ENCODE measurements at regions not wholly inside any gene's neighbourhood (a gene's known extent, or its start where the extent isn't known, plus 50 kb on each side); places are given as distances from the start of the nearest gene placed in this dataset.
"Not testable (repeated sequence)": the region's sequence is repeated elsewhere in the genome, so short reads cannot be mapped to it uniquely, and the experiment has no call there.

DNA sequence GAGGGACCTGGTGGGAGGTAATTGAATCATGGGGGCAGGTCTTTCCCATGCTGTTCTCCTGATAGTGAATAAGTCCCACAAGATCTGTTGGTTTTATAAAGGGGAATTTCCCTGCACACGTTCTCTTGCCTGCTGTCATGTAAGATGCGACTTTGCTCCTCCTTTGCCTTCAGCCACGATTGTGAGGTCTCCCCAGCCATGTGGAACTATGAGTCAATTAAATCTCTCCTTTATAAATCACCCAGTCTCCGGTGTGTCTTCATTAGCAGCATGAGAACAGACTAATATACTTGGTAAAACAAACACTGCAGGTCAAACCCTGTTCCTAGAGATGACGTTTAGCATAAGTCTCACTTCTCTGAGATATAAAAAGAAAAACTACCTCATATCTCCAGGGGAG is 148.3 kb downstream of the MATN1 start:
- no peaks in the 10 kb centered on the region for H3K9me3 Mint-ChIP-seq
- no peak for DNase-seq (ENCODE audit: low spot score in 2 of 2)
- no peak overlapping the region for H3K27ac Mint-ChIP-seq
- no peak for ATAC-seq
- H3K36me3 Mint-ChIP-seq, result no peaks in the 10 kb centered on the region
- no peaks in the 10 kb centered on the region for H3K4me1 Mint-ChIP-seq
- no peak overlapping the region for H3K4me3 Mint-ChIP-seq

- Mint-ChIP-seq H3K4me1 (no peaks in the 10 kb centered on the region), H3K27ac (no peak overlapping the region), H3K9me3 (no peaks in the 10 kb centered on the region), H3K4me3 (no peak overlapping the region), H3K36me3 (no peaks in the 10 kb centered on the region)
- no peak for DNase-seq (ENCODE audit: low spot score in 2 of 2)
- no peak for ATAC-seq
These were observed 151.2 kb downstream of the MATN1 start for GRCh38 chr1:30572192-30572591.

DNA sequence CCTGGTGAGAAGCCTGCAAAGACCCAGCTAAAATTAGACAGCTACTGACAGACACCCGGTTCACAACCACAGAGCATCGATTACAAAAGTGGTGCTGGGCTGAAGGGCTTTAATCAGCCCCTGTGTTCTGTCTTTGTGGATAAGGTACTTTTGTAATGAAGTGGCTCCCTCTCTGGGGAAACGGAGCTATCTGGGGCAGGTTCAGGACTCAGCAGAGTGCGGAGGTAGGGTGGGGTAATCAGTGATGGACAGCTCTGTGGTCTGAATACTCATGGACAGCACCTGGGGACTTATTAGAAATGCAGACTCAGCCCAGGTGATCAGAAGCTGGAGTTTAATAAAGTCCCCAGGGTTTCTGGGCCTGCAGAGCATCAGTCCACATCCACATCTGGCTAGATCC is 152.0 kb downstream of the MATN1 start:
- Mint-ChIP-seq H3K9me3 (no peaks in the 10 kb centered on the region), H3K4me1 (no peaks in the 10 kb centered on the region), H3K4me3 (no peak overlapping the region), H3K36me3 (no peaks in the 10 kb centered on the region), H3K27ac (no peak overlapping the region)
- ATAC-seq (no peak), DNase-seq (ENCODE audit: low spot score in 2 of 2) (no peak)

DNA sequence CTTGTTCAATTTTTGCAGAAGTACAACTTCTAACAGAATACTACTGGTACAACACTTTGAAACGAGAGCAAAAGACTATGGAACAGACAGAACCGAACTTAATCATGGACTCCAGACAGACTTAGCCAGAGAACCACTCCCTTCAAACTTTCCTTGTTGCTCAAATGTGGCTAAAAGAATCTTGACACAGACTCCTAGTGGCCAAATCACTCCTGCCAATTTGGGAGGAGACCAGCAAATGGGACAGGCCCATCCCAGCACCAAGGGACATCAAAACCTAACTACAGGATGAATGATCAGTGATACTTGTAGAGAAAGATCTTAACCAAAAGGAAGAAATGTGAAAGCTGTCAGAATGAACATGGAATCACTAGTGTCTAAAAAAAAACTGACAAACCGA is 154.0 kb downstream of the MATN1 start:
- Mint-ChIP-seq H3K9me3 (no peaks in the 10 kb centered on the region), H3K36me3 (no peaks in the 10 kb centered on the region), H3K4me1 (no peaks in the 10 kb centered on the region), H3K4me3 (no peak overlapping the region), H3K27ac (no peak overlapping the region)
- DNase-seq (ENCODE audit: low spot score in 2 of 2) (no peak), ATAC-seq (no peak)

DNA sequence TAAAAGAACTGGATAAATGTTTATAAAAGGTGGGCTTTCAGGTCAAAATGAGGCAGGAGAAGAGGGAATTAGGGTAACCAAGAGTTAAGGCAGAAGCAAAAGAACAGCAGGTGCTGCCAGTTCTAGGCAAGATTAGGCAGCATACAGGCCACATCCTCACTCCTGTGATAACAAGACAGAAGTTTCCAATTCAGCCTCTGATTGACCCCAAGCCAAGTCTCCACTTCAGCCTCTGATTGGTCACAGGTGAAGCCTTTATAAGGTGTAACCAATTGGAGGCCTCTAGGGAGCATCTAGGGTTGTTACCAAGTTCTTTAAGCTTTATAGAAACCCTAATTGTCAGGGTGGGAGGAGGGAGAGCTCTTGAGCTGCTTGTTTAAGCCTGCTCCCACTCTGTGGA is 160.8 kb downstream of the MATN1 start:
- Mint-ChIP-seq H3K4me1 (no peaks in the 10 kb centered on the region), H3K9me3 (peaks cover 6% of the 10 kb centered on the region), H3K27ac (no peak overlapping the region), H3K4me3 (no peak overlapping the region), H3K36me3 (no peaks in the 10 kb centered on the region)
- no peak for ATAC-seq
- DNase-seq (ENCODE audit: low spot score in 2 of 2), result no peak

DNA sequence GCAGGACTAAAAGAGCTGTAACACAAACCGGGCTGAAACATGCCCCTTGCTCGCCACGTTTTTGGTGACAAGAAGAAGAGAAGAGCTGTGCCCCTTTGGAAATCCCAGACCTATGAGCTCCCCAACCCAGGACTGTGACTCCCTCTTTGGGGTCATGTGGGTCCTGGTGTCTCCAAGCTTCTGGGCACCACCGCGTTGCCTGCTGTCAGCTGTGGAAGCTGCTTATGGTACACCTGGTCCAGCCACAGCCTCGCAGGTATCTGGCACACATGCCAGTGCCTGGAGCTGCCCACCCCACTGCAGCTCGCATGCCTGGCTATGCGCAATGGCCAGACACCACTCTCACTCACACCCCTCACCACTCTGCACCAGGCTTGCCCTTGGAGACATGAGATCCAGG is 171.8 kb downstream of the MATN1 start:
- Mint-ChIP-seq H3K4me1 (no peaks in the 10 kb centered on the region), H3K9me3 (peaks cover 3% of the 10 kb centered on the region)
- no peak for DNase-seq (ENCODE audit: low spot score in 2 of 2)

GRCh38 chr1:30550365-30551220 is 172.8 kb downstream of the MATN1 start:
- DNase-seq (ENCODE audit: low spot score in 2 of 2), result no peak
- peaks cover 3% of the 10 kb centered on the region for H3K9me3 Mint-ChIP-seq
- no peaks in the 10 kb centered on the region for H3K4me1 Mint-ChIP-seq
- H3K36me3 Mint-ChIP-seq, result no peaks in the 10 kb centered on the region
- no peak overlapping the region for H3K4me3 Mint-ChIP-seq
- no peak overlapping the region for H3K27ac Mint-ChIP-seq
- ATAC-seq, result peak; percentile 8

More for the DNA sequence above, 171.8 kb downstream of the MATN1 start:
- ATAC-seq, result peak; percentile 28
- H3K27ac Mint-ChIP-seq, result no peak overlapping the region
- no peak overlapping the region for H3K4me3 Mint-ChIP-seq
- H3K36me3 Mint-ChIP-seq, result no peaks in the 10 kb centered on the region

DNA sequence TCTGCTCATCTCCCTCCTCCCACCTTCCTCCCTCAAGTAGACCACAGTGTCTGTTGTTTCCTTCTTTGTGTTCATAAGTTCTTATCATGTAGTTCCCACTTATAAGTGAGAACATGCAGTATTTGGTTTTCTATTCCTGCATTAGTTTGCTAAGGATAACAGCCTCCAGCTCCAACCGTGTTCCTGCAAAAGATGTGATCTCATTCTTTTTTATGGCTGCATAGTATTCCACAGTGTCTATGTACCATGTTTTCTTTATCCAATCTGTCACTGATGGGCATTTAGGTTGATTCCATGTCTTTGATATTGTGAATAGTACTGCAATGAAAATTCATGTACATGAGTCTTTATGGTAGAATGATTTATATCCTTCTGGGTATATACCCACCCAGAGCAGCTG is 173.5 kb downstream of the MATN1 start:
- H3K4me3 Mint-ChIP-seq; H3K36me3 Mint-ChIP-seq; H3K9me3 Mint-ChIP-seq; DNase-seq (ENCODE audit: low spot score in 2 of 2); H3K4me1 Mint-ChIP-seq; H3K27ac Mint-ChIP-seq; ATAC-seq: not testable (repeated sequence)

DNA sequence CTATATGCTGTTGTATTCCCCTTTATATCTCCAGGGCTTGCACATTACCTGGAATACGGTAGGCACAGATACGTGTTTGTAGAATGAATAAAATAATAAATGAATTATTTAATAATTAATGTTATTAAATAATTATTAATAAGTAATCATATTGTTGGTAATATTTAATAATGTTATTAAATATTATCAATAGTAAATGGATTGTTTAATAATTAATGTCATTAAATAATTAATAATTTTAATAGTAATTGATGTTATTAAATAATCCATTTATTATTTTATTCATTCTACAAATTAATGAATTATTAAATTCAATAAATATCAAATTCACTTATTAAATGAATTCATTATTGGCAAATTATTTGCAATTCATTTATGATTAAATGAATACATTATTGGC is 175.1 kb downstream of the MATN1 start:
- no peaks in the 10 kb centered on the region for H3K36me3 Mint-ChIP-seq
- no peak overlapping the region for H3K27ac Mint-ChIP-seq
- DNase-seq (ENCODE audit: low spot score in 2 of 2), result no peak
- H3K9me3 Mint-ChIP-seq, result peaks cover 3% of the 10 kb centered on the region
- H3K4me3 Mint-ChIP-seq, result no peak overlapping the region
- no peaks in the 10 kb centered on the region for H3K4me1 Mint-ChIP-seq
- ATAC-seq, result no peak

GRCh38 chr1:30547326-30547725 is 176.1 kb downstream of the MATN1 start:
- H3K4me3 Mint-ChIP-seq, result not testable (repeated sequence)

GRCh38 chr1:30545365-30545764 is 178.0 kb downstream of the MATN1 start:
- no peak for ATAC-seq
- H3K4me1 Mint-ChIP-seq, result no peaks in the 10 kb centered on the region
- H3K4me3 Mint-ChIP-seq, result no peak overlapping the region
- no peaks in the 10 kb centered on the region for H3K36me3 Mint-ChIP-seq
- H3K27ac Mint-ChIP-seq, result no peak overlapping the region
- DNase-seq (ENCODE audit: low spot score in 2 of 2), result no peak
- H3K9me3 Mint-ChIP-seq, result peaks cover 3% of the 10 kb centered on the region

More at GRCh38 chr1:30547326-30547725, 176.1 kb downstream of the MATN1 start:
- not testable (repeated sequence) for H3K9me3 Mint-ChIP-seq; ATAC-seq; H3K36me3 Mint-ChIP-seq; DNase-seq (ENCODE audit: low spot score in 2 of 2); H3K4me1 Mint-ChIP-seq; H3K27ac Mint-ChIP-seq

DNA sequence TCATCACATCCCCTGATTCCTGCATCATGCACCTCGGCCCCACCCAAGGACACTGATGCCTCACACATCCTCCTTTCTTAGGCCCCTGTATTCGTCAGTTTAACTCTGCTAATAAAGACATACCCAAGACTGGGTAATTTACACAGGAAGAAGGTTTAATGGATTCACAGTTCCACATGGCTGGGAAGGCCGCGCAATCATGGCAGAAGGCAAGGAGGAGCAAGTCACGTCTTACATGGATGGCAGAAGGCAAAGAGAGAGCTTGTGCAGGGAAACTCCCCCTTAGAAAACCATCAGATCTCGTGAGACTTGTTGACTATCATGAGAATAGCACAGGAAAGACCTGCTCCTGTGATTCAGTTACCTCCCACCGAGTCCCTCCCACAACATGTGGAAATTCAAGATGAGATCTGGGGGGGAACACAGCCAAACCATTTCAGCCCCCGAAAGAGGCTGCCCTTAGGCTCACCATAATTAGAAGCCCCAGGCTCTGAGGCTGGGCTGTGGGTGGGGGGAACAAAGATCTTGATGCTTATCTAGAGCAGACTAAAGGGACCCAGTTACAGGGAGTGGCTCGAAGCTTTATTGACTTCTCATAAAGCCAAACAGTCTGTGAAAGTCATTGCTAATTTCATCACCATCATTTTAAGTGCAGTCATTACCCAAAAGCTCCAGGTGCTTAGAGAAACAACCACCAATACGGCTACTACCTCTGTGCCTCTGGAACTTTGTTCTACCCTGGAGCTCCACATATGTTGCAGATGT is 181.5 kb downstream of the MATN1 start:
- Mint-ChIP-seq H3K27ac (no peak overlapping the region), H3K4me3 (no peak overlapping the region), H3K36me3 (no peaks in the 10 kb centered on the region), H3K9me3 (no peaks in the 10 kb centered on the region), H3K4me1 (no peaks in the 10 kb centered on the region)
- no peak for DNase-seq (ENCODE audit: low spot score in 2 of 2)
- no peak for ATAC-seq

DNA sequence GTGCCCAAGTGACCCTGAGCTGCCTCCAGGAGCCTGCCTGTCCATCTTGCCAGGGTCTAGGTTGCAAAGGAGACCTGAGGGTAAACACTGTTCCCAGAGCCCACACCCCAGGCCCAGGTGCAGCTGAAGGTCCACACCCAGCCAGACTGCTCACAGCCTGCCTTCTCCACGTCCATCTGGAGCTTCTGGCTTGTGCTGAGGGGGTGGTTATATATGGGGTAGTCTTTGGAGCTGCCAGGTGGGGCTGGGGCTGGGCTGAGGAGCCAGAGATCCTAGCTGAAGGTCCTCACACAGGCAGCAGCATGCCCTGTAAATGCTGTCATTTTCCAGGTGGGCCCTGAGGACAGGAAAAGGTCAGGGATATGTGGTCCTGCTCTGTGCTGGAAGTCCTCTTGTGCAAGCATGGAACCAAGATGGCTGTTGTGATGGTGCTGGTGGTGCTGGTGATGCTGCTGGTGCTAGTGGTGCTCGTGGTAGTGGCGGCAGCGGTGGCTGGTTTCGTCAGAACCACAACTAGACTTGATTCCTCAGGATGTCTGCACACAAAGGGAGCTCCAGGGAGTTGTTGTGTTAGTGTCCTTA is 182.7 kb downstream of the MATN1 start:
- H3K9me3 Mint-ChIP-seq, result no peaks in the 10 kb centered on the region
- DNase-seq (ENCODE audit: low spot score in 2 of 2) (no peak), ATAC-seq (no peak)
- H3K4me3 Mint-ChIP-seq, result no peak overlapping the region
- no peaks in the 10 kb centered on the region for H3K36me3 Mint-ChIP-seq
- no peaks in the 10 kb centered on the region for H3K4me1 Mint-ChIP-seq
- H3K27ac Mint-ChIP-seq, result no peak overlapping the region

- ATAC-seq, result no peak
- H3K4me1 Mint-ChIP-seq, result no peaks in the 10 kb centered on the region
- no peak for DNase-seq (ENCODE audit: low spot score in 2 of 2)
- H3K36me3 Mint-ChIP-seq, result no peaks in the 10 kb centered on the region
- H3K4me3 Mint-ChIP-seq, result no peak overlapping the region
- no peaks in the 10 kb centered on the region for H3K9me3 Mint-ChIP-seq
- no peak overlapping the region for H3K27ac Mint-ChIP-seq
These were observed 183.5 kb downstream of the MATN1 start for GRCh38 chr1:30539884-30540283.

DNA sequence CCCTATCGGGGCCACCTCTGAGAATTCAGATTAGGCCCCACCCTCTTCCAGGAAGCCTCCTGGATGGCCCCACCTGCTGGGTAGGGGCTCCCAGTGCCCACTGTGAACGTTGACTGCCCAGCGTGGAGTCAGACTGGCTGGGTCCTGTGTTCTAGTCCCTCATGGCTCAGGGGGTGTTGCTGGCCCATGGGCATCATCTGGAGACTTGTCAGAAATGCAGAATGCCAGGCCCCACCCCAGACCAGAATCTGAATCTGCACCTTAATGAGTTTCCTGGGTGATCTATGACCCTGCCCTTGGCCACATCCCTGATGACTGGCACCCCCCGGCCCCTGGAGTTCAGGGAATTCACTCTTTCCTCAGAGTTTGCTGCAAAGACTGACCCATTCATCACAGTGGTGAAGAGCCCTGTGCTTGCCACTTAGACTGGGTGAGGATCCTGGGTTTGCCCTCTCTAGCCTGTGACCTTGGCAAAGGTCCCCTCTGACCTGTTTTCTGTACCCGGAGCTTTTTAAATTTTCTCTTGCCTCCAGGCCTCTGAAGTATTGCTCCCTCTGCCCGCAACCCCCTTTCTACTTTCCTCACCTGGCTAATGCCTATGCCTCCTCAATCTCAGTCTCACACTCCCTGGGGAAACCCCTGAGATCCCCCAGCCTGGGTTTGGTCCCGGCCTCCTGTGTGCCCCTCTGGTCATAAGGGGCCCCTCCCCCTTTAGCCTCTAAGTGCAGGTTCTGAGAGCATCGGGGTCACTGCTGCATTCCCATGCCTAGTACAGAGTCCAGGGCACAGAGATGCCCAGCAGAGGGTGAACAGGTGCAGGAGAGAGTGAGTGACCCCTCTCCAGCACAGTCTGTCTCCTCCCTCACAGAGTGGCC is 184.2 kb downstream of the MATN1 start:
- H3K4me1 Mint-ChIP-seq, result no peaks in the 10 kb centered on the region

More for the DNA sequence above, 184.2 kb downstream of the MATN1 start:
- Mint-ChIP-seq H3K4me3 (no peak overlapping the region), H3K36me3 (no peaks in the 10 kb centered on the region), H3K27ac (no peak overlapping the region), H3K9me3 (no peaks in the 10 kb centered on the region)
- DNase-seq (ENCODE audit: low spot score in 2 of 2) (no peak), ATAC-seq (no peak)
